ENCODE measurements at regions not wholly inside any gene's neighbourhood (a gene's known extent, or its start where the extent isn't known, plus 50 kb on each side); places are given as distances from the start of the nearest gene placed in this dataset.
"Not testable (repeated sequence)": the region's sequence is repeated elsewhere in the genome, so short reads cannot be mapped to it uniquely, and the experiment has no call there.

- no peak for DNase-seq
These were observed 142.5 kb upstream of the SLC24A2 start for GRCh38 chr9:19931098-19931890.

- DNase-seq = no peak
These were observed 138.7 kb upstream of the SLC24A2 start for GRCh38 chr9:19927560-19927959.

- DNase-seq = no peak
These were observed 137.9 kb upstream of the SLC24A2 start for GRCh38 chr9:19926774-19927173.

GRCh38 chr9:19925674-19926503, 137.1 kb upstream of the SLC24A2 start:
- peak; percentile 66 for DNase-seq

DNA sequence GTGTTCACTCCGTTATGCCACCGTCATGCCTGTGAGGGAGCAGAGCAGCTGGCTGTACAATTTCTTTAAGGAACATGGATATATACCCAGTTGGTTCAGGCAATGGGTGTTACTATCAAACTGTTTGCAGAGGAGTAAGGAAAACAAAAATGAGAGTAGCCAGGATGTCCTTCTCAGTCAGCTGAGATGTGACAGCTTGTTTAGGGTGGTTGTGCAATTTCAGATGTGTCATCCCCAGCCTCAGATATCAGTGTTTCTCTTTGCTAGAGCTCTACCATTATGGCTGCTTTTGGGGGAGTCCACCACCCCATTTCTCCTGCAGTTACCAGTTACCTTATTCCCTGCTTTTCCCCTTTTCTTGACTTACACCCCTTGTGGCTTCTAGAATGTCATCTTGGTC, 135.2 kb upstream of the SLC24A2 start:
- DNase-seq = no peak

GRCh38 chr9:19922476-19923118, 133.8 kb upstream of the SLC24A2 start:
- no peak for DNase-seq

DNA sequence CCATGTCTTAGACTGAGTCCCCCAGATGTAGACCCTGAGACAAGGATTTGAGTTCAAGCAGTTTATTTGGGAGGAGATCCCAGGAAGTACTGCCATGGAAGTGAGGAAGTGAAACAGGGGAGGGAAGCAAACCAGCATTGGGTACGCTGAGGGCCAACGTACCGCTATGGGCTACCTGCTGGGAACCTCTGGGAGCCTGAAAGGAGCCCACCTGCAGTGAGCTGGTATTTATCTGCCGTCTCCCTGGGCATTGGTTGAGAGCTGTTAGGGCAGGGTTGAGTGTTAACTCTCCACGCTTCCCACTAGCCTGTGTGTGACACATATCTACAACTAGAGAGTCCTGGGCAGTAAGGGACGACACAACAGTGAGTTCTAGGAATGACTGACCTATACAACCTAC, 131.6 kb upstream of the SLC24A2 start:
- no peak for DNase-seq

- no peak for DNase-seq
These were observed 129.8 kb upstream of the SLC24A2 start for GRCh38 chr9:19918630-19919029.

DNA sequence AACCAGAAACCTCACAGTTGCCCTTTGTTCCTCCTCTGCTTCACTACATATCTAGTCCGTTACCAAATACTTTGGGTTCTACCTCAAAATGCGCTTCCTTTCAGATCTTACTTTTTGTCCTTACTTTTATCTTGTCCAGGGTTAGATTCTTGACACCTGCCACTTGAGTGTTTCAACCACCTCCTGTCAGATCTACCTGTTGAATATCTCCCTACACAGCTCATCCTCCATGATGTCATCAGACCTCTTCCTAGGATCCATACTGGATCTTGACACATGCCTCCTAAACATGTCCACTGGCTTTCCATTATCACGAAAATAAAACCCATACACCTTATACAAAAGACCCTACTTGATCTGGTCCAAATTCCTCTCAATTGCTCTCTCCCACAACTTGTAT, 125.2 kb upstream of the SLC24A2 start:
- no peak for DNase-seq

GRCh38 chr9:19913151-19913550, 124.3 kb upstream of the SLC24A2 start:
- no peak for DNase-seq

DNA sequence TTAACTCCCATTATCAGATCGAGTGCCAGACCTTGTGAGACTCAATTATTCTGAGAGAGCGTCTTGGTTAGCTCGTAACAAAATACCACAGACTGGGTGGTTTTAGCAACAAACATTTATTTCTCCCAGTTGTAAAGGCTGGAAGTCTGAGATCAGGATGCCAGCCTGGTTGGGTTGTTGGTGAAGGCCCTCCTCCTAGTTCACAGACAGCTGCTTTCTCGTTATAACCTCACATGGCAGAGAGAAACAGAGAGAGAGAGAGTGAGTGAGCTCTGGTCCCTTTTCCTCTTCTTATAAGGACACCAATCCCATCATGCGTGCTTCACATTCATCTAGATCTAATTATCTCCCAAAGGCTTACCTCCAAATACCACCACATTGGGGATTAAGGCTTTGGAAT, 114.2 kb upstream of the SLC24A2 start:
- DNase-seq = no peak

- DNase-seq = no peak
These were observed 112.7 kb upstream of the SLC24A2 start for GRCh38 chr9:19901586-19901985.

GRCh38 chr9:19896161-19896560, 107.3 kb upstream of the SLC24A2 start:
- no peak for DNase-seq

DNA sequence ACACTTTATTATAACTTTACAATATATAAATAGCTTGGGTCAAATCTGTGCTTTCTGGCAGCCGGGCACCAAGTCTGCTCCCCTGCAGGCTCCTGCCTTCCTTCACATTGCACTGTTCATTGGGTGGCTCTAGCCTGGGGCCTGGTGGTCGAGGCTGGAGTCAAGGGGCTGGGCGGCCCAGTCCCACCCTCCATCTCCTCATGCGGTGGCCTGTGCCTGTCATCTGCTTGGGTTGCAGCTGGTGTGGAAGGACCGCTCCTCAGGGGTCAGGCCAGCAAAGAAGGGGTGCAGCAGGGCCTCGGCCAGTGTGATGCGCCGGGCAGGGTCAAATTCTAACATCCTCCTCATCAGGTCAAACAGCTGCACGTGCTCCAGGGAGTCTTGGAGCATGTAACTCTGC, 106.7 kb upstream of the SLC24A2 start:
- not testable (repeated sequence) for DNase-seq

- DNase-seq = no peak
These were observed 106.2 kb upstream of the SLC24A2 start for GRCh38 chr9:19895006-19895405.

DNA sequence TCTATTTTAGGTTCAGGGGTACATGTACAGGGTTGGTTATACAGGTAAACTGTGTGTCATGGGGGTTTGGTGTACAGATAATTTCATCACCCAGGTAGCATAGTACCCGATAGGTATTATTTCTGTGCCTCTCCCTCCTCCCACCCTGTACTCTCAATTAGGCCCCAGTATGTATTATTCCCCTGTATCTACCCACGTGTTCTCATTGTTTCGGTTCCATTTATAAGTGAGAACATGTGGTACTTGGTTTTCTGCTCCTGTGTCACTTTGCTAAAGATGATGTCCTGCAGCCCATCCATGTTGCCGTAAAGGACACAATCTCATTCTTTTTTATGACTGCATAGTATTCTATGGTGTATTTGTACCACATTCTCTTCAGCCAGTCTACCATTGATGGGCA, 96.8 kb upstream of the SLC24A2 start:
- no peak for DNase-seq

DNA sequence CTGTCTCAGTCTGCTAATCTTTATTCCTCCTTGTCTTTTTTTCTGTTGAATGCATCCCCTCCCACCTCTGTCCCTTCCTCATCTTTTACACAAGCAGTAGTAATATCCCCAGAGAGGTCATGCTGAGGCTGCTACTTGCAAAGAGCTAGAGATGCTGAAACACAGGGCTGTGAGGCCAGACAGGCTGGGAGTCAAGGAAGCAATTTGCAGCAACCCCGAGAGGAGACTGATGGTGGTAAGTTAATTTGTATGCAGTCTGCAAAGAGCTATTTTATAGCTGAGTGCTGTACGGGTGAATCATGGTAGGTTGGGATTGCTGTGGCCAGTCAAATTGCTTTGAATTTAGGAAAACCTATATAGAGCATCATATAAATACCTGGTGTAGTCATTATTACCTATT, 90.2 kb upstream of the SLC24A2 start:
- DNase-seq = no peak

- DNase-seq = no peak
These were observed 87.9 kb upstream of the SLC24A2 start for GRCh38 chr9:19876569-19877316.

DNA sequence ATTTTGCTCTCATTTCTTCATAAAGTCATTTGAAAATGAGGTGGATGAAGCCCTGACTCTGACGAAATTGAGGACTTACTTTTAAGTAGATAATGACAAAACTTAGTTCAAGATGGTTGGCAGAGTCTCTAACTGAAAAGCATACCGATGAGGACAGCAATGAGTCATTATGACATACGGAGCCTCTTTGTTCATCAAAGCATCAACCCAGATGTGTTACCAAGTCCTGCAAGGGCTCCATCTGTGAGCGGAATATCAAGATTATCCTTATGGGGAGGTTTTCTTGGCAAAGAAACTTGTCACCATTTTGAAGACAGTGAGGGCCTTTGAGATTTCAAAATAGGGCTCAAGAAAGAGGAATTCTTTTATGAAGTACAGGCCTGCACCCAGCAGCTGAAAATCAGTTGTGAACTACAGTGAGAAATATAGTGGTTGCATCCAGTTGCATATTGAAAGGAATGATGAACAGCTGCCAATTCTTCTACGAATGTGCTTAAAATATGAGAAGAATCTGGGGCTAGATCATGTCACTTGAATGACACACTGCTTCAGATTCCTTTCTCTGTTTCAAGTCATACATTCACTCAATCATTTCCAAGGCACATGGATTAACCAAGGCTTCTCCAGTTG, 86.6 kb upstream of the SLC24A2 start:
- DNase-seq = no peak

DNA sequence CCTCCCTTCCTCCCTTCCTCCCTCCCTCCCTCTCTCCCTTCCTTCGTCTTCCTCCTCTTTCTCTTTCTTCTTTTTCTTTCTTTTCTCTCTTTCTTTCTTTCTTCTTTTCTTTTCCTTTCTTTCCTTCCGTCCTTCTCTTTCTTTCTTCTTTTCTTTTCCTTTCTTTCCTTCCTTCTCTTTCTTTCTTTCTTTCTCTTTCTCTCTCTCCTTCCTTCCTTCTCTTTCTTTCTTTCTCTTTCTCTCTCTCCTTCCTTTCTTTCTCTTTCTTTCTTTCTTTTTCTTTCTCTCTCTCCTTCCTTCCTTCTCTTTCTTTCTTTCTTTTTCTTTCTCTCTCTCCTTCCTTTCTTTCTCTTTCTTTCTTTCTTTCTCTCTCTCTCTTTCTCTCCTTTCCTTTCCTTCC, 84.4 kb upstream of the SLC24A2 start:
- DNase-seq = not testable (repeated sequence)

GRCh38 chr9:19870988-19871387, 82.2 kb upstream of the SLC24A2 start:
- DNase-seq = no peak

GRCh38 chr9:19840953-19841352, 52.1 kb upstream of the SLC24A2 start:
- no peak for DNase-seq
